ENCODE measurements at regions not wholly inside any gene's neighbourhood (a gene's known extent, or its start where the extent isn't known, plus 50 kb on each side); places are given as distances from the start of the nearest gene placed in this dataset.

DNA sequence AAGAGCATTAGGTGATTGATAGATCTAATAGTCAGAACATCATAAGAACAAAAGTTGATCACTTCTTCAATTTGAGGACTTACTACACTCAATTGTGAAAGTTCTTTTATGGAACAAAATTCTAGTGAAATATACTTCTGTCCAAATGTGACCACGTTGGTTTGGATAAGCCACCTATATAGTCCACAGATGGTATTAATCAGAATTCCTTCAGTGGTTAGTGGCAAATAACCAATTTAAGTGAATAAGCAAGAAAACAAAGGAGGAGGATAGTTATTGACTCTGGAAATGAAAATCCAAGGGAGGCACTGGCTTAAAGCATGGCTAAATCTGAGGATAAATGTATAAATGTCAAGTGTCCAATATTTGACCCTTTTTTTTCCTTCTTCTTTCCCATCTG, 268.5 kb upstream of the MARCKS start:
- TF ChIP-seq, protein P1, sequence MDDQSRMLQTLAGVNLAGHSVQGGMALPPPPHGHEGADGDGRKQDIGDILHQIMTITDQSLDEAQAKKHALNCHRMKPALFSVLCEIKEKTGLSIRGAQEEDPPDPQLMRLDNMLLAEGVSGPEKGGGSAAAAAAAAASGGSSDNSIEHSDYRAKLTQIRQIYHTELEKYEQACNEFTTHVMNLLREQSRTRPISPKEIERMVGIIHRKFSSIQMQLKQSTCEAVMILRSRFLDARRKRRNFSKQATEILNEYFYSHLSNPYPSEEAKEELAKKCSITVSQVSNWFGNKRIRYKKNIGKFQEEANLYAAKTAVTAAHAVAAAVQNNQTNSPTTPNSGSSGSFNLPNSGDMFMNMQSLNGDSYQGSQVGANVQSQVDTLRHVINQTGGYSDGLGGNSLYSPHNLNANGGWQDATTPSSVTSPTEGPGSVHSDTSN (IDR thresholded peaks at IDR 0.05): no peak
- TF ChIP-seq MAFK (IDR thresholded peaks at IDR 0.05; ENCODE audit: partially characterized antibody) (no peak), POLR2A (IDR thresholded peaks at IDR 0.05; ENCODE audit: low read length) (no peak), MYC (IDR thresholded peaks at IDR 0.05; ENCODE audit: borderline replicate concordance, low read length) (no peak), RCOR1 (IDR thresholded peaks at IDR 0.05; ENCODE audit: low read depth, low read length) (no peak), RFX5 (IDR thresholded peaks at IDR 0.05) (no peak), ZC3H11A (IDR thresholded peaks at IDR 0.05) (no peak), SREBF2 (IDR thresholded peaks at IDR 0.05) (no peak)
- TF ChIP-seq, protein P2, sequence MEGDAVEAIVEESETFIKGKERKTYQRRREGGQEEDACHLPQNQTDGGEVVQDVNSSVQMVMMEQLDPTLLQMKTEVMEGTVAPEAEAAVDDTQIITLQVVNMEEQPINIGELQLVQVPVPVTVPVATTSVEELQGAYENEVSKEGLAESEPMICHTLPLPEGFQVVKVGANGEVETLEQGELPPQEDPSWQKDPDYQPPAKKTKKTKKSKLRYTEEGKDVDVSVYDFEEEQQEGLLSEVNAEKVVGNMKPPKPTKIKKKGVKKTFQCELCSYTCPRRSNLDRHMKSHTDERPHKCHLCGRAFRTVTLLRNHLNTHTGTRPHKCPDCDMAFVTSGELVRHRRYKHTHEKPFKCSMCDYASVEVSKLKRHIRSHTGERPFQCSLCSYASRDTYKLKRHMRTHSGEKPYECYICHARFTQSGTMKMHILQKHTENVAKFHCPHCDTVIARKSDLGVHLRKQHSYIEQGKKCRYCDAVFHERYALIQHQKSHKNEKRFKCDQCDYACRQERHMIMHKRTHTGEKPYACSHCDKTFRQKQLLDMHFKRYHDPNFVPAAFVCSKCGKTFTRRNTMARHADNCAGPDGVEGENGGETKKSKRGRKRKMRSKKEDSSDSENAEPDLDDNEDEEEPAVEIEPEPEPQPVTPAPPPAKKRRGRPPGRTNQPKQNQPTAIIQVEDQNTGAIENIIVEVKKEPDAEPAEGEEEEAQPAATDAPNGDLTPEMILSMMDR (IDR thresholded peaks at IDR 0.05): no peak
- TF ChIP-seq, protein P3, sequence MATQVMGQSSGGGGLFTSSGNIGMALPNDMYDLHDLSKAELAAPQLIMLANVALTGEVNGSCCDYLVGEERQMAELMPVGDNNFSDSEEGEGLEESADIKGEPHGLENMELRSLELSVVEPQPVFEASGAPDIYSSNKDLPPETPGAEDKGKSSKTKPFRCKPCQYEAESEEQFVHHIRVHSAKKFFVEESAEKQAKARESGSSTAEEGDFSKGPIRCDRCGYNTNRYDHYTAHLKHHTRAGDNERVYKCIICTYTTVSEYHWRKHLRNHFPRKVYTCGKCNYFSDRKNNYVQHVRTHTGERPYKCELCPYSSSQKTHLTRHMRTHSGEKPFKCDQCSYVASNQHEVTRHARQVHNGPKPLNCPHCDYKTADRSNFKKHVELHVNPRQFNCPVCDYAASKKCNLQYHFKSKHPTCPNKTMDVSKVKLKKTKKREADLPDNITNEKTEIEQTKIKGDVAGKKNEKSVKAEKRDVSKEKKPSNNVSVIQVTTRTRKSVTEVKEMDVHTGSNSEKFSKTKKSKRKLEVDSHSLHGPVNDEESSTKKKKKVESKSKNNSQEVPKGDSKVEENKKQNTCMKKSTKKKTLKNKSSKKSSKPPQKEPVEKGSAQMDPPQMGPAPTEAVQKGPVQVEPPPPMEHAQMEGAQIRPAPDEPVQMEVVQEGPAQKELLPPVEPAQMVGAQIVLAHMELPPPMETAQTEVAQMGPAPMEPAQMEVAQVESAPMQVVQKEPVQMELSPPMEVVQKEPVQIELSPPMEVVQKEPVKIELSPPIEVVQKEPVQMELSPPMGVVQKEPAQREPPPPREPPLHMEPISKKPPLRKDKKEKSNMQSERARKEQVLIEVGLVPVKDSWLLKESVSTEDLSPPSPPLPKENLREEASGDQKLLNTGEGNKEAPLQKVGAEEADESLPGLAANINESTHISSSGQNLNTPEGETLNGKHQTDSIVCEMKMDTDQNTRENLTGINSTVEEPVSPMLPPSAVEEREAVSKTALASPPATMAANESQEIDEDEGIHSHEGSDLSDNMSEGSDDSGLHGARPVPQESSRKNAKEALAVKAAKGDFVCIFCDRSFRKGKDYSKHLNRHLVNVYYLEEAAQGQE (IDR thresholded peaks at IDR 0.05): no peak

Measured in A549 (cell line).